ENCODE measurements at regions not wholly inside any gene's neighbourhood (a gene's known extent, or its start where the extent isn't known, plus 50 kb on each side); places are given as distances from the start of the nearest gene placed in this dataset.
"Not testable (repeated sequence)": the region's sequence is repeated elsewhere in the genome, so short reads cannot be mapped to it uniquely, and the experiment has no call there.

GRCh38 chr6:155529814-155530213 lies 74.2 kb upstream of the NOX3 start:
- not testable (repeated sequence) for H3K9me3 ChIP-seq (ENCODE audit: control insufficient read depth, low read depth, low read length); H3K4me1 ChIP-seq (ENCODE audit: control insufficient read depth, insufficient read depth, low read length); H3K4me3 ChIP-seq (ENCODE audit: low read length); H3K36me3 ChIP-seq (ENCODE audit: control insufficient read depth, insufficient read depth, low read length); DNase-seq; H3K27ac ChIP-seq (ENCODE audit: low read length); H3K27me3 ChIP-seq (ENCODE audit: control insufficient read depth, insufficient read depth, low read length)
- no CpG with 5 or more reads among the region's 7 CpGs for WGBS (ENCODE audit: insufficient coverage, low lambda C conversion rate)

DNA sequence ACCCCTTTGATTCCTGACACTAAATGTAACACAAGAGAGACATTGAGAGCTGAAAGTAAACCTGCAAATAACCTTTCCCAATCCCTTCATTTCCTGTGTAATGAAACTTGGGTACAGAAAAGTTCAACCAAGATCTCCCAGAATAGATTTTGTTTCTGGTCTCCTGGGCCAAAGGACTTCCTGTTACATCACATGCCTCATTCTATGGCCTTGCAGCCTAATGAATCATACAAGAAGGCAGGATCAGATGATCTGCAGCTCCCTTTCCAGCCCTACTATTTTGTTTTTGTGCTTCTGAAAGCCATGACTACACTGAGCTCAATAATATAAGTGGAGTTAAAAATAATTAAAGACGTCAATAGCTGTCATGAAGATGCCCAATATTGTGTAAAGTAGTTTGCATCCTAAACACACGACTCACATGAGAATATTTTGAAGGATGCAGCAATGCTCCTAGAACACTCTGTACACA lies 73.4 kb upstream of the NOX3 start:
- Histone ChIP-seq H3K27ac (ENCODE audit: low read length) (no peak overlapping the region), H3K36me3 (ENCODE audit: control insufficient read depth, insufficient read depth, low read length) (no peaks in the 10 kb centered on the region), H3K4me1 (ENCODE audit: control insufficient read depth, insufficient read depth, low read length) (no peaks in the 10 kb centered on the region), H3K27me3 (ENCODE audit: control insufficient read depth, insufficient read depth, low read length) (no peaks in the 10 kb centered on the region), H3K9me3 (ENCODE audit: control insufficient read depth, low read depth, low read length) (peaks cover 5% of the 10 kb centered on the region), H3K4me3 (ENCODE audit: low read length) (no peak overlapping the region)
- WGBS (ENCODE audit: insufficient coverage, low lambda C conversion rate): no CpG with 5 or more reads among the region's 2 CpGs
- DNase-seq: peak; percentile 29 to 55

DNA sequence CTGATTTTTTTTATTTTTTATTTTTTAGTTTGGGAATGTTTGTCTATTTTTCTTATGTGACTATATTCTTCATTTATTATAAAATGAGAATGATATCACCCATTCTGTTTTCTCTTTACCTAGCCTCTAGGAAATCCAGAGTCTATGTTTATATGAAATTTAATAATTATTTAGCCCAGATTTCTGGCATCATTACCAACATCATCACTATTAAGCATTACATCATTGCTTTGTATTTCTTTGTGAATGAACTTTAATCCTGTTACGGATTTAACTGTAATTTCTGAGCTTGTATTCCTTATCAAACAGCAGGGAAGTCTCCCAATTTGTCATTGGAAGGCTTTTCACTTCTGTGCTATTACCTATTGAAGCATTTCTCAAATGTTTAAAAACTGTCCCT lies 72.7 kb upstream of the NOX3 start:
- H3K9me3 ChIP-seq (ENCODE audit: control insufficient read depth, low read depth, low read length): no peaks in the 10 kb centered on the region
- H3K4me3 ChIP-seq (ENCODE audit: low read length): no peak overlapping the region
- no peak overlapping the region for H3K27ac ChIP-seq (ENCODE audit: low read length)
- no peak for DNase-seq
- no CpG with 5 or more reads among the region's 1 CpG for WGBS (ENCODE audit: insufficient coverage, low lambda C conversion rate)
- H3K36me3 ChIP-seq (ENCODE audit: control insufficient read depth, insufficient read depth, low read length): no peaks in the 10 kb centered on the region
- no peaks in the 10 kb centered on the region for H3K27me3 ChIP-seq (ENCODE audit: control insufficient read depth, insufficient read depth, low read length)
- H3K4me1 ChIP-seq (ENCODE audit: control insufficient read depth, insufficient read depth, low read length): no peaks in the 10 kb centered on the region

DNA sequence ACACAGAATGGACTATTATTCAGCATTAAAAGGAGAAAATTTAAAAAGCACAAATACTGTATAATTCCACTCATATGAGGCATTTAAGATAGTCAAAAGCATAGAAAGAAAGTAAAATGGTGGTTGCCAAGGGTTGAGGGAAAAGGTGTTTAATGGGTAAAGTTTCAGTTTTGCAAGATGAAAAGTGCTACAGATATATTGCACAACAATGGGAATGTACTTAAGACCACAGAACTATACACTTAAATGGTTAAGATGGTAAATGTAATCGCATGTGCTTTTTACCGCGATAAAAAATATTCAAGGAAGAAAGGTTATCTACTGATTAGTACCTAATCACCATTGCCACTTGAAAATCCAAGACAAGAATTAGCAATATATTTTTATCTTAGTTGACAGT lies 71.8 kb upstream of the NOX3 start:
- Histone ChIP-seq H3K27ac (ENCODE audit: low read length) (no peak overlapping the region), H3K36me3 (ENCODE audit: control insufficient read depth, insufficient read depth, low read length) (no peaks in the 10 kb centered on the region), H3K9me3 (ENCODE audit: control insufficient read depth, low read depth, low read length) (no peaks in the 10 kb centered on the region), H3K27me3 (ENCODE audit: control insufficient read depth, insufficient read depth, low read length) (no peaks in the 10 kb centered on the region), H3K4me3 (ENCODE audit: low read length) (no peak overlapping the region), H3K4me1 (ENCODE audit: control insufficient read depth, insufficient read depth, low read length) (no peaks in the 10 kb centered on the region)
- no peak for DNase-seq
- 100% methylated on average over 3 of the region's 3 CpGs for WGBS (ENCODE audit: insufficient coverage, low lambda C conversion rate)

GRCh38 chr6:155523821-155524651 lies 68.4 kb upstream of the NOX3 start:
- Histone ChIP-seq H3K27ac (ENCODE audit: low read length) (no peak overlapping the region), H3K4me1 (ENCODE audit: control insufficient read depth, insufficient read depth, low read length) (no peaks in the 10 kb centered on the region), H3K36me3 (ENCODE audit: control insufficient read depth, insufficient read depth, low read length) (no peaks in the 10 kb centered on the region), H3K27me3 (ENCODE audit: control insufficient read depth, insufficient read depth, low read length) (no peaks in the 10 kb centered on the region), H3K4me3 (ENCODE audit: low read length) (no peak overlapping the region), H3K9me3 (ENCODE audit: control insufficient read depth, low read depth, low read length) (no peaks in the 10 kb centered on the region)
- 90% methylated on average over 4 of the region's 9 CpGs for WGBS (ENCODE audit: insufficient coverage, low lambda C conversion rate)
- no peak for DNase-seq

GRCh38 chr6:155521719-155522118 lies 66.1 kb upstream of the NOX3 start:
- Histone ChIP-seq H3K27ac (ENCODE audit: low read length) (no peak overlapping the region), H3K4me3 (ENCODE audit: low read length) (no peak overlapping the region)
- DNase-seq: no peak

DNA sequence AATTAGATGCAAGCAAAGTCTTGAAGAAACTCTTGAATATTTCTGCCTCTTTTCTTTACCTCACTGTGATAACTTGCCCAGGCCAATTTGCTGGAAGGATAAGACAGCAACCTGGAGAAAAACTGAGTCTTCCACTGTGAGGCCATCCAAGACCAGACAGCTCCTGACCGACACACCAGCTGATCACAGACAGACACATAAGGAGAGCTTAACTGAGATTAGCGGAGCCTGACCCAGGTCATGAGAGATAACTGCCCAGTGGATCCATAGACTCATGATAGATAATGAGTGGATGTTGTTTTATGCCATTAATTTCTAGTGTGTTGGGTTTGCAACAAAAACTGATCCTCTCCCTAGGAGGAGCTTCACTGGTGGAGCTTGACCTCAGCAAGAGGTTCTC lies 64.4 kb upstream of the NOX3 start:
- no peaks in the 10 kb centered on the region for H3K9me3 ChIP-seq (ENCODE audit: control insufficient read depth, low read depth, low read length)
- H3K27ac ChIP-seq (ENCODE audit: low read length): no peak overlapping the region
- H3K36me3 ChIP-seq (ENCODE audit: control insufficient read depth, insufficient read depth, low read length): no peaks in the 10 kb centered on the region
- no CpG with 5 or more reads among the region's 2 CpGs for WGBS (ENCODE audit: insufficient coverage, low lambda C conversion rate)
- no peaks in the 10 kb centered on the region for H3K4me1 ChIP-seq (ENCODE audit: control insufficient read depth, insufficient read depth, low read length)
- DNase-seq: no peak
- no peaks in the 10 kb centered on the region for H3K27me3 ChIP-seq (ENCODE audit: control insufficient read depth, insufficient read depth, low read length)
- no peak overlapping the region for H3K4me3 ChIP-seq (ENCODE audit: low read length)

More at GRCh38 chr6:155521719-155522118, 66.1 kb upstream of the NOX3 start:
- no peaks in the 10 kb centered on the region for H3K4me1 ChIP-seq (ENCODE audit: control insufficient read depth, insufficient read depth, low read length)
- H3K9me3 ChIP-seq (ENCODE audit: control insufficient read depth, low read depth, low read length): no peaks in the 10 kb centered on the region
- no peaks in the 10 kb centered on the region for H3K36me3 ChIP-seq (ENCODE audit: control insufficient read depth, insufficient read depth, low read length)
- no peaks in the 10 kb centered on the region for H3K27me3 ChIP-seq (ENCODE audit: control insufficient read depth, insufficient read depth, low read length)

GRCh38 chr6:155519176-155519738 lies 63.6 kb upstream of the NOX3 start:
- Histone ChIP-seq H3K4me1 (ENCODE audit: control insufficient read depth, insufficient read depth, low read length) (no peaks in the 10 kb centered on the region), H3K9me3 (ENCODE audit: control insufficient read depth, low read depth, low read length) (no peaks in the 10 kb centered on the region), H3K27ac (ENCODE audit: low read length) (no peak overlapping the region), H3K36me3 (ENCODE audit: control insufficient read depth, insufficient read depth, low read length) (no peaks in the 10 kb centered on the region), H3K4me3 (ENCODE audit: low read length) (no peak overlapping the region), H3K27me3 (ENCODE audit: control insufficient read depth, insufficient read depth, low read length) (no peaks in the 10 kb centered on the region)
- WGBS (ENCODE audit: insufficient coverage, low lambda C conversion rate): no CpG with 5 or more reads among the region's 1 CpG
- no peak for DNase-seq

DNA sequence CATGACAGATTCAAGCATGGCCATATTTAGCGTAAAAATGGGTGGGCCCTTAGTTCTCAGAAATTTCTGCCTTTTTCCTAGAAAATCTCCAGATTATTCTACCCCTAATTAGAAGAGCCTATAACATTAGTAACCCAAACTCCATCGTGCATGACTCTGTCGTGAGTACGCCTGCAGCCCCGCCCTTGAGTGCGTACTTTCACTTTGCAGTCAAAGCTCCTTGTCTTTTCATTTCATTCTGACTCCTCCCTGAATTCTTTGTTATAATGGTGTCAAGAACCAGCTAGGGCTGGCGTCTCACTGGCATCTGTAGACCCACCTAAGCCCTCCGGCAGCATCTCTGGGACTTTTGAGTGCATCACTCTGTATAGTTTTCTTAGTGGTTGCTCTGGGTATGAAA lies 61.7 kb upstream of the NOX3 start:
- DNase-seq: no peak
- H3K27me3 ChIP-seq (ENCODE audit: control insufficient read depth, insufficient read depth, low read length): no peaks in the 10 kb centered on the region
- WGBS (ENCODE audit: insufficient coverage, low lambda C conversion rate): 100% methylated on average over 3 of the region's 8 CpGs

DNA sequence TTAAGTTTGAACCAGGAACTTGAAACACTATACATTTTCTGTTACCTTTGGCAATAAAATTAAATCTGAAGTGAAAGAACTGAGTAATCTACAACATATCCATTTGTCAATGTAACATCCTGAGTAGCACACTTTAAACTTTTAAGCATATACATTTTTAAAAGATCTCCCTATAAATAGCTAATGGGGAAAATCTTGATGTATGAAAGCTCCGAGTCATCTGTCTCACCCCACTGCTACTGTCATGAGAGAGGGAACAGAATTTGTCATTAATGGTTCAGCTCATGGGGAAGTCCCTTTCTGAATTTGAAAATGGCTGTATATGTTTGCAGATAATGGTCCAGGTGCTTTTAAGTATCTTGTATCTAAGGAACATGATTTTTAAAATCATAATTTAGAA lies 55.2 kb upstream of the NOX3 start:
- Histone ChIP-seq H3K4me3 (ENCODE audit: low read length) (no peak overlapping the region), H3K9me3 (ENCODE audit: control insufficient read depth, low read depth, low read length) (no peaks in the 10 kb centered on the region), H3K27me3 (ENCODE audit: control insufficient read depth, insufficient read depth, low read length) (no peaks in the 10 kb centered on the region), H3K4me1 (ENCODE audit: control insufficient read depth, insufficient read depth, low read length) (no peaks in the 10 kb centered on the region), H3K27ac (ENCODE audit: low read length) (no peak overlapping the region), H3K36me3 (ENCODE audit: control insufficient read depth, insufficient read depth, low read length) (no peaks in the 10 kb centered on the region)
- no CpG with 5 or more reads among the region's 1 CpG for WGBS (ENCODE audit: insufficient coverage, low lambda C conversion rate)
- no peak for DNase-seq

More for the DNA sequence above, 61.7 kb upstream of the NOX3 start:
- H3K9me3 ChIP-seq (ENCODE audit: control insufficient read depth, low read depth, low read length): no peaks in the 10 kb centered on the region
- no peaks in the 10 kb centered on the region for H3K4me1 ChIP-seq (ENCODE audit: control insufficient read depth, insufficient read depth, low read length)
- H3K4me3 ChIP-seq (ENCODE audit: low read length): no peak overlapping the region
- no peak overlapping the region for H3K27ac ChIP-seq (ENCODE audit: low read length)
- H3K36me3 ChIP-seq (ENCODE audit: control insufficient read depth, insufficient read depth, low read length): no peaks in the 10 kb centered on the region

All from large intestine (tissue), 3 donors.